ENCODE measurements at regions not wholly inside any gene's neighbourhood (a gene's known extent, or its start where the extent isn't known, plus 50 kb on each side); places are given as distances from the start of the nearest gene placed in this dataset.

DNA sequence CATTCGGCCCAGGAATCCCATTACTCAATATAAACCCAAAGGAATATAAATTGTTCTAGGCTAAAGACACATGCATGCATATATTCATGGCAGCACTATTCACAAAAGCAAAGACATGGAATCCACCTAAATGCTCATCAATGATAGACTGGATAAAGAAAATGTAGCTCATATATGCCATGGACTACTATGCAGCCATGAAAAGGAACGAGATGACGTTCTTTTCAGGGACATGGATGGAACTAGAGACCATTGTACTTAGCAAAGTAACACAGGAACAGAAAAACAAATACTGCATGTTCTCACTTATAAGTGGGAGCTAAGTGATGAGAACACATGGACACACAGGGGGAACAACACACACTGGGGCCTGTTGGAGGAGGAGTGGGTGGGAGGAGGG is 769.5 kb downstream of the TBC1D32 start:
- Histone ChIP-seq H3K9me3 (ENCODE audit: control insufficient read depth, insufficient read depth, low read length) (peaks cover 3% of the 10 kb centered on the region; the same call in 1 of the 2 replicates), H3K18ac (ENCODE audit: low read depth, low read length) (no peak overlapping the region), H2BK15ac (ENCODE audit: low read depth, low read length) (no peak overlapping the region), H3K4me3 (ENCODE audit: insufficient read depth, low read depth, low read length) (no peak overlapping the region), H3K4me2 (ENCODE audit: low read depth, low read length) (no peak overlapping the region), H4K8ac (ENCODE audit: low read depth in 2 of 2, low read length in 2 of 2) (no peak overlapping the region), H4K20me1 (ENCODE audit: insufficient read depth, low read length) (no peaks in the 10 kb centered on the region), H2AFZ (replicated peaks; ENCODE audit: low read length, poor library complexity) (no peak overlapping the region), H3K14ac (replicated peaks; ENCODE audit: low read depth, low read length) (no peak overlapping the region), H2BK20ac (ENCODE audit: low read depth, low read length) (no peak overlapping the region), H3K9me1 (ENCODE audit: insufficient read depth, low read length) (no peaks in the 10 kb centered on the region), H3K27me3 (ENCODE audit: control insufficient read depth, insufficient read depth, low read length) (no peaks in the 10 kb centered on the region), H2AK5ac (ENCODE audit: low read depth, low read length) (no peak overlapping the region), H3K9ac (ENCODE audit: low read depth, low read length) (no peak overlapping the region), H3K4me1 (ENCODE audit: control insufficient read depth, insufficient read depth, low read length) (no peaks in the 10 kb centered on the region), H2AK9ac (replicated peaks; ENCODE audit: low read depth, low read length, poor library complexity) (no peak overlapping the region), H3K4ac (ENCODE audit: low read depth, low read length) (no peak overlapping the region), H4K91ac (ENCODE audit: insufficient read depth, low read depth, low read length) (no peak overlapping the region), H3K36me3 (ENCODE audit: control insufficient read depth, insufficient read depth, low read length) (no peaks in the 10 kb centered on the region), H2BK120ac (ENCODE audit: low read depth, low read length) (no peak overlapping the region), H3K23ac (ENCODE audit: low read depth, low read length) (no peak overlapping the region), H3K27ac (ENCODE audit: insufficient read depth, low read length) (no peak overlapping the region), H3K56ac (ENCODE audit: extremely low read depth, insufficient read depth, low read length) (no peak overlapping the region), H3K79me1 (ENCODE audit: low read depth in 1 of 2, low read length in 2 of 2) (no peaks in the 10 kb centered on the region), H4K5ac (ENCODE audit: low read depth, low read length) (no peak overlapping the region), H2BK5ac (ENCODE audit: low read depth, low read length, poor library complexity, severe bottlenecking) (no peak overlapping the region)
- TF ChIP-seq RCOR1 (IDR thresholded peaks at IDR 0.05; ENCODE audit: insufficient replicate concordance, low read length) (no peak), RFX5 (IDR thresholded peaks at IDR 0.05; ENCODE audit: low read depth, low read length) (no peak), CEBPB (IDR thresholded peaks at IDR 0.05; ENCODE audit: low read depth, low read length) (no peak), NFE2L2 (IDR thresholded peaks at IDR 0.05; ENCODE audit: low read depth, low read length) (no peak)
- CTCF ChIA-PET: no interaction called here
- intact Hi-C loops (cut with micrococcal nuclease): no loop called here
- BruUV-seq (replicated peaks): no TSS peak
- in situ Hi-C loops (cut with MboI; ENCODE audit: low sequenced_read_pairs): no loop called here
- DNase-seq: no peak
- no peak for ATAC-seq (ENCODE audit: low read depth)
- POLR2A ChIA-PET (ENCODE audit: unreplicated experiment): no interaction called here
- dilution Hi-C loops (cut with HindIII; ENCODE audit: low sequenced_read_pairs, unreplicated experiment): no loop called here
- no CpG with 5 or more reads among the region's 3 CpGs for WGBS, 2 experiments (ENCODE audit: extremely low coverage in 2 of 2, insufficient read length in 1 of 2)

Measured in IMR-90 (cell line).